Ovary (tissue), 7 donors: ENCODE measurements at regions not wholly inside any gene's neighbourhood (a gene's known extent, or its start where the extent isn't known, plus 50 kb on each side); places are given as distances from the start of the nearest gene placed in this dataset.

Experiments used
- DNase-seq, 5 donors: peaks; one replicate each; pipeline ENCODE4 v3.0.0-alpha.2; 2019 to 2020
- H3K27ac ChIP-seq, 2 donors: fragments of 200-600 bp; one replicate each; pipeline versions ENCODE4 v1.5.1 to v1.8.0; 2019 to 2022
- H3K27me3 ChIP-seq: fragments of 200-600 bp; one replicate; pipeline ENCODE4 v1.8.0; 2022
- H3K36me3 ChIP-seq: fragments of 200-600 bp; sonication (generic); one replicate; pipeline ENCODE4 v1.5.1; 2019
- H3K4me1 ChIP-seq: one replicate; pipeline ENCODE4 v1.8.1; 2013; ENCODE audit warnings: mild to moderate bottlenecking, moderate library complexity; ENCODE audit not compliant: insufficient read depth
- H3K4me3 ChIP-seq: fragments of 200-600 bp; sonication (generic); one replicate; pipeline ENCODE4 v1.5.1; 2017
- H3K9me3 ChIP-seq, 2 donors: fragments of 200-600 bp in 1 of 2; sonication (generic) in 1 of 2; one replicate each; pipeline versions ENCODE4 v1.5.1 to v1.8.1; 2013 to 2019; ENCODE audit warnings: mild to moderate bottlenecking in 1 of 2, moderate library complexity in 1 of 2
- CTCF ChIP-seq, 3 donors: fragments of 450-650 bp in 2 of 3; fragments of 200-600 bp in 1 of 3; IDR thresholded peaks; one replicate each; pipeline versions ENCODE4 v1.5.1 to v1.8.0; 2016 to 2022; ENCODE audit warnings: antibody characterized with exemption in 3 of 3, mild to moderate bottlenecking in 1 of 3
- EP300 ChIP-seq: sonication (generic); formaldehyde crosslinking; IDR thresholded peaks from one replicate; pipeline ENCODE4 v1.6.1; 2017; ENCODE audit warnings: antibody characterized with exemption
- POLR2A ChIP-seq: fragments of 450-650 bp; IDR thresholded peaks from one replicate; pipeline ENCODE4 v1.6.1; 2017; ENCODE audit warnings: antibody characterized with exemption, mild to moderate bottlenecking, moderate library complexity
- WGBS, 3 donors: extraction: QIAGEN DNeasy Blood & Tissue Kit in 1 of 3; methylation state at CpG; one replicate each; pipeline versions ENCODE4 v1.1.5 to v1.1.7; 2013 to 2017; 5-methylcytosine and 5-hydroxymethylcytosine counted together
- intact Hi-C, 4 donors: fragments of 100-400 bp; cut with DNase I; formaldehyde crosslinking; loops; one replicate each; pipeline versions ENCODE4 v1.11.0 to v1.15.1; 2022 to 2023
- donor health status: DM: no; HTN: no; CAD: no; lungs with moderate emphysema.
- donor health status: DM: no; HTN: no; CAD: no.
- donor health status: Bipolar disorder and iron deficiency.
- donor health status: DM: no; HTN: no; CAD: no.
- donor health status: DM: yes; HTN: yes; CAD: no.

DNA sequence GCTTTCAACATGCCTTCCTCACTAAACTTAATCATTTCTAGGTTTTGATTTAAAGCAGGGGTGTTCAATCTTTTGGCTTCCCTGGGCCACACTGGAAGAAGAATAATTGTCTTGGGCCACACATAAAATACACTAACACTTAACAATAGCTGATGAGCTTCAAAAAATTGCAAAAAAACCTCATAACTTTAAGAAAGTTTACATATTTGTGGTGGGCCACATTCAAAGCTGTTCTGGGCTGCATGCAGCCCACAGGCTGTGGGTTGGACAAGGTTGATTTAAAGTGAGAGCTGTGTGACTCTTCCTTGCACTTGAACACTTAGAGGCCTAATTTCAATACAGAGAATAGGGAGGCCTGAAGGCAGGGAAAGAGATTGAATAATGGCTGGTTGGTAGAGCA lies 598.3 kb downstream of the EFNA5 start:
- H3K9me3 ChIP-seq, result no peaks in the 10 kb centered on the region
- no peak overlapping the region for H3K4me3 ChIP-seq
- H3K36me3 ChIP-seq, result no peaks in the 10 kb centered on the region
- intact Hi-C loops, result no loop called here
- H3K4me1 ChIP-seq, result no peaks in the 10 kb centered on the region
- H3K27me3 ChIP-seq, result no peaks in the 10 kb centered on the region
- DNase-seq, result no peak
- no peak for TF ChIP-seq EP300
- no peak overlapping the region for H3K27ac ChIP-seq

DNA sequence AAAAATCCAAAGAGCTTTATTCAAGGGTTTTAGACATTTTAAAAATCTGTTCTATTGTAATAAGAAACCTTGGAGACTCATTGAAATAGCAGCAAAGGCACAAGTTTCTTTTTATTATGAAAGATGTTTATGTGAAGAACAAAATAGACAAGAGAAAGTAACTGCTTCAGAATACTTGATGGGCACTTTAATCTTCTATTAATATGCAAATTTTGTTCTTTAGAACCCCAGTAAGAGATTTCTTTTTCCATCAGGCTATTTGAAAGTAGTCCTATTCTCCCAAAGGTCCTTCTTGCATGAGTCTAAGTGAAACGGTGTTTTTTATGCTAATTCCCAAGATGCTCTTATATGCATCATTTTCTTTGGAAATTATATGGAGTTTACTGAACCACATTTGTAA lies 602.0 kb downstream of the EFNA5 start:
- TF ChIP-seq CTCF (IDR thresholded peaks at IDR 0.05) (no peak), POLR2A (no peak), EP300 (no peak)
- no peak overlapping the region for H3K27ac ChIP-seq
- 51 to 63% (median 60%) methylated on average over 1 of the region's 1 CpG for WGBS, 3 donors
- H3K4me3 ChIP-seq, result no peak overlapping the region
- H3K9me3 ChIP-seq, result no peaks in the 10 kb centered on the region
- no peaks in the 10 kb centered on the region for H3K4me1 ChIP-seq
- no peaks in the 10 kb centered on the region for H3K27me3 ChIP-seq
- no peaks in the 10 kb centered on the region for H3K36me3 ChIP-seq
- intact Hi-C loops, result no loop called here
- no peak for DNase-seq

- no peak overlapping the region for H3K27ac ChIP-seq
- no peak overlapping the region for H3K4me3 ChIP-seq
- peak in 2 of 5 donors; percentile 7 to 28 for DNase-seq
- intact Hi-C loops, result no loop called here
- WGBS, 3 donors, result 58 to 67% (median 61%) methylated on average over 4 of the region's 4 CpGs
- H3K9me3 ChIP-seq, result no peaks in the 10 kb centered on the region
- TF ChIP-seq CTCF (IDR thresholded peaks at IDR 0.05) (no peak), EP300 (no peak), POLR2A (no peak)
- no peaks in the 10 kb centered on the region for H3K27me3 ChIP-seq
- no peaks in the 10 kb centered on the region for H3K36me3 ChIP-seq
- H3K4me1 ChIP-seq, result no peaks in the 10 kb centered on the region
These were observed 603.3 kb downstream of the EFNA5 start for GRCh38 chr5:107067395-107067794.

DNA sequence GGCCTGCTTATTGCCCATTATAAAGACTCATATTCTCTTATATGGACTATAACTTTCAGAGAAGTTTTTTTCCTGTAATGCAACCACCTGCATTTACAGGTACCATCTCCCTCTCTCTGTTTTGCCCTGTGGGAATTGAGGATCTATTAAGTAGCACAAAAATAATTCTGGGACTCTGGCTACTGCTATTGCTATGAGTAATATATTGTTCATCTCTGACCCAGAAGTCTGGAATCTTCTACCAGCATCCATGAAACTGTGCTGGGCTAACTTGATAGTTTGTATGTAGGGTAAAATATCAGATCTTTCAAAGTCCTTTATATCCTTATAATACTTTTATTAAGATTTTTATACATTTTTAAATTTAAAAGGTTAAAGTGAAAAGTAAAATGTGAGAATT lies 607.2 kb downstream of the EFNA5 start:
- no peaks in the 10 kb centered on the region for H3K36me3 ChIP-seq
- no peak for TF ChIP-seq CTCF (IDR thresholded peaks at IDR 0.05)
- TF ChIP-seq EP300, result no peak
- no peak for TF ChIP-seq POLR2A
- no peaks in the 10 kb centered on the region for H3K27me3 ChIP-seq
- intact Hi-C loops, result no loop called here
- no peaks in the 10 kb centered on the region for H3K4me1 ChIP-seq
- no peak overlapping the region for H3K4me3 ChIP-seq
- DNase-seq, result no peak
- H3K27ac ChIP-seq, result no peak overlapping the region
- H3K9me3 ChIP-seq, result no peaks in the 10 kb centered on the region

DNA sequence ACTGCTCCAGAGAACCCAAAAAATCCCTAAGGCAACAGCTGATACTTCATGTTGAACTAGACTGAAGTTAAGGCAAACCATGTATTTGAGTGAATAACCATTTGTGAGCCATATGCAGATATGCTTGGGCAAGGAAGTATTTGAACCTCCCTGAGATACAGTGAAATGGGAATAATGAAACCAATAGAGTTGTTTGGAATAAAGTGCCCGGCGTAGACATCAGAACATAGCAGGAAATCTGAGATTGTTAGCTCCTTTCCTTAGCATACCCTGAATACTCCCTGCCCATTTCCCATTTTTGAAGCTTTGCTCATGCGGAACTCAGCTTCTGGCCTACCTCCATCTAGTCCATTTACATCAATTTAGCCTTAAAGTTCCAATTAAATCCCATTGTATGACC lies 611.9 kb downstream of the EFNA5 start:
- DNase-seq, result no peak
- Histone ChIP-seq H3K4me1 (no peaks in the 10 kb centered on the region), H3K4me3 (no peak overlapping the region), H3K27me3 (no peaks in the 10 kb centered on the region), H3K9me3 (no peaks in the 10 kb centered on the region), H3K27ac (no peak overlapping the region), H3K36me3 (no peaks in the 10 kb centered on the region)
- intact Hi-C loops, result no loop called here
- no peak for TF ChIP-seq CTCF (IDR thresholded peaks at IDR 0.05)
- no peak for TF ChIP-seq EP300
- TF ChIP-seq POLR2A, result no peak
- WGBS, 3 donors, result 59 to 83% (median 64%) methylated on average over 3 of the region's 3 CpGs
